ENCODE measurements at regions not wholly inside any gene's neighbourhood (a gene's known extent, or its start where the extent isn't known, plus 50 kb on each side); places are given as distances from the start of the nearest gene placed in this dataset.

DNA sequence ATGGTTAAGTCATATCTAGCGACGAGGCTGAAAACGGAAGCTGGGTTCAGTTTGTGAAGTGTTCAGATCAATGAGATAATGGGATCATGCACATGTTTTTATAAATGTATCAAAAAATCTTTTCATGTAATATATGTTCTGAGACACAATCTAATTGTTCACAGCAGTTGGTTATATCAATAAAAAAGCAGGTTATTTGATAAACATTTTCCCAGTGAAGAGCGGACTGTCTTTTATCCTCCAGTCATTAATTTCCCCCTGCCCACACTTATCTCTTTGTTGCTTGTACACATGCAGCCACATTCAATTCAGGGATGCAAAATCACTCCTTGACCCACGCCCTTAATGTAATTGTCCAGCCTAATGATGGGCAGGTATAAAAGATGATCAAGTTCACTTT, 563.1 kb downstream of the INHBA start:
- H3K4me1 Mint-ChIP-seq: no peaks in the 10 kb centered on the region
- no peaks in the 10 kb centered on the region for H3K27me3 Mint-ChIP-seq
- H3K27ac Mint-ChIP-seq: no peak overlapping the region
- no peak overlapping the region for H3K4me3 Mint-ChIP-seq
- no peaks in the 10 kb centered on the region for H3K36me3 Mint-ChIP-seq
- H3K9me3 Mint-ChIP-seq: no peaks in the 10 kb centered on the region

- Mint-ChIP-seq H3K27ac (no peak overlapping the region), H3K4me1 (peaks cover 0 to 8% (median 4%) of the 10 kb centered on the region in 3 donors), H3K36me3 (no peaks in the 10 kb centered on the region), H3K9me3 (no peaks in the 10 kb centered on the region), H3K4me3 (no peak overlapping the region), H3K27me3 (no peaks in the 10 kb centered on the region)
Measured at GRCh38 chr7:41136551-41136950, 566.3 kb downstream of the INHBA start.

- Mint-ChIP-seq H3K9me3 (no peaks in the 10 kb centered on the region), H3K36me3 (no peaks in the 10 kb centered on the region), H3K4me1 (peaks cover 0 to 8% (median 4%) of the 10 kb centered on the region in 3 donors), H3K27ac (no peak overlapping the region), H3K4me3 (no peak overlapping the region), H3K27me3 (no peaks in the 10 kb centered on the region)
Measured at GRCh38 chr7:41135511-41135910, 567.4 kb downstream of the INHBA start.

DNA sequence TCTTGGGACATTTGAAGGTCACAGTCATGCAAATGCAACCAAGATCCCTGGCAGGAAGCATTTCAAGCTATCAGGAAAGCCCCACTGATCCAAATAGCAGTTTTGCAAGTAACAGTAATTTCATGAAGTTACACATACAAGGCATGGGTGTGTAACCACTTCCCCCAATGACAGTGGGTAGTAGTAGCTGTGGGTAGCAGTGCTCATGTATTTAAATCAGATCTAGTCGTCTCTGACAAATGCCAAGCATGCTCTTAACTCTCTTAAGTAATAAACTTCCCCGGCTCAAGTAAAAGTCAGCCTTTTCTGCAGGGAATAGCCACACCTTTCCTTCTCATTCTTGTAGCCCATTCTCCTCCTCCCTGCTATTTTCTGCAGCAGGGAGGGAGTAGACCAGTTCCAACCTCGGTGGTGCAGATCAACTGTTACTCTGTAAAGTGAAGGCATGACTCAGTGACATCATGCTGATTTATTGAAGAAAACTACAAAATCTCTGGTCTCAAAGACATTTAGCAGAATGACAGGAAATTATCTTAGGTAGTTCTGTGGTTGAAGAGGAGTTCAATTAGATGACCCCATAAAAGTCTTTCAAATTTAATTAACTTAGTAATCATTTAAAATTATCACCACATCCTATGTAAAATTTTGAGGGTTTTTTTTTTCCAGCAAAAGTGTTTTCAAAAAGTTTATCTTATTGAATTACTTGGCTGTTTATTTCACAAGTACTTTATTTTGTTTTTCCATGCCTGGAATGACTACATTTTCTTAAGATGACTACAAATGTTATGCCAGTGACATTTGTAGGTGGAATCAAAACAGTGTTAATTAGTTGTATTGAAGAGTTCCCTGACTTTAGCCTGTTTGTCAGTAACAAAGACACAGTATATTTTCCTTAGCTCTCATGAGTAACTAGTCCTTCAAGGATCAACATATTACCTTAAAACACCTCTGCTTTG, 568.3 kb downstream of the INHBA start:
- H3K4me3 Mint-ChIP-seq: no peak overlapping the region
- no peaks in the 10 kb centered on the region for H3K36me3 Mint-ChIP-seq
- H3K9me3 Mint-ChIP-seq: no peaks in the 10 kb centered on the region
- no peaks in the 10 kb centered on the region for H3K27me3 Mint-ChIP-seq
- H3K27ac Mint-ChIP-seq: no peak overlapping the region
- H3K4me1 Mint-ChIP-seq: peaks cover 0 to 8% (median 4%) of the 10 kb centered on the region in 3 donors

DNA sequence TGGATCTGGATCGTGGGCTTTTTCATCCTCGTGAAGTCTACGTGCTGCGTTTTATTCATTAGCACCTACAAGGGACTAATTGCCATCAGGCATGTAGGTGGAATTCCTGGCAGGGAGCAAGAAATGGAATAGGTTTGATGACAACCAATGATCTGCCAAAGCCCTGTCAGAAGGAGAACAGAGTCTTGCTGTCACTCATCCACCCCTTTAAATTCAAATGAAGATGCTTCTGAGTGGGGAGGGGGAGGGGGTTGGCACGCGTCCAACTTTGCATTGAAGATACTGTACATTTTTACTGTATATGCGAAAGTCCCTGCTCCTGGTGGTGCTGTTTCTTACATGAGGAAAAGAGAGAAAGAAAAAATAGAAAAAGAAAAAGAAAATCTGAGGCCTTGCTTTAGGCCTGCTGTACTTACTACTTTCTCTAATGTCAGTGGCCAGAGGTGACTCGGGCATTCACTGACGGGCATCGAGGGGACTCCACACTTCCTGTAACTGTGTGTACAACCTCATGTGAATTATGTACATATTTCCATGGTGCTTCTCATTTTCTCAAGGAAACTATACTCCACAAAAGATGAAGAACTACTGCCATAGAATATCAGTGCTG, 569.1 kb downstream of the INHBA start:
- H3K27me3 Mint-ChIP-seq: no peaks in the 10 kb centered on the region
- H3K36me3 Mint-ChIP-seq: no peaks in the 10 kb centered on the region
- peaks cover 0 to 8% (median 4%) of the 10 kb centered on the region in 3 donors for H3K4me1 Mint-ChIP-seq
- no peak overlapping the region for H3K4me3 Mint-ChIP-seq
- no peaks in the 10 kb centered on the region for H3K9me3 Mint-ChIP-seq
- no peak overlapping the region for H3K27ac Mint-ChIP-seq

DNA sequence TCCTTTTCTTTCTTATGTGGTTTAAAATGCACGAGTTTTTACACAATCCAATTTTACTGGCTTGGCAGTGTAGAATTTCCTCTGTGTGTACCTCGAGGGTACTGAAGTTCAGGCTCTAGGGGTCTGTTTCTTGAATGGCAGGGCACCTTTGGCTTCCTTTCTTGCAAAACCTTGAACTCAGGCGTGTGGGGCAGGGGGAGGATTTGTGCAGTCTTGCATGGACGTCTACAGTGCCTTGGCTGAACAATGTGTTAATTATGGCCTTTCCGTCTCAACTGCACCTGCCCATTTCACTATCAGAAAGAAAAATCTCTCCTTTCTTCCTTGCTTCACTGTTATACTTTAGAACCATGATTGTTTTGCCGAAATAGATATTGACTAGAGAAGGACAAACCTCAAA, 570.9 kb downstream of the INHBA start:
- H3K4me1 Mint-ChIP-seq: peaks cover 0 to 8% (median 4%) of the 10 kb centered on the region in 3 donors
- no peaks in the 10 kb centered on the region for H3K27me3 Mint-ChIP-seq
- no peaks in the 10 kb centered on the region for H3K9me3 Mint-ChIP-seq
- no peaks in the 10 kb centered on the region for H3K36me3 Mint-ChIP-seq
- no peak overlapping the region for H3K4me3 Mint-ChIP-seq
- H3K27ac Mint-ChIP-seq: no peak overlapping the region

- Mint-ChIP-seq H3K27ac (no peak overlapping the region), H3K4me3 (no peak overlapping the region), H3K9me3 (no peaks in the 10 kb centered on the region), H3K4me1 (peaks cover 0 to 8% (median 4%) of the 10 kb centered on the region in 3 donors), H3K27me3 (no peaks in the 10 kb centered on the region), H3K36me3 (no peaks in the 10 kb centered on the region)
Measured at GRCh38 chr7:41130561-41131236, 572.2 kb downstream of the INHBA start.

DNA sequence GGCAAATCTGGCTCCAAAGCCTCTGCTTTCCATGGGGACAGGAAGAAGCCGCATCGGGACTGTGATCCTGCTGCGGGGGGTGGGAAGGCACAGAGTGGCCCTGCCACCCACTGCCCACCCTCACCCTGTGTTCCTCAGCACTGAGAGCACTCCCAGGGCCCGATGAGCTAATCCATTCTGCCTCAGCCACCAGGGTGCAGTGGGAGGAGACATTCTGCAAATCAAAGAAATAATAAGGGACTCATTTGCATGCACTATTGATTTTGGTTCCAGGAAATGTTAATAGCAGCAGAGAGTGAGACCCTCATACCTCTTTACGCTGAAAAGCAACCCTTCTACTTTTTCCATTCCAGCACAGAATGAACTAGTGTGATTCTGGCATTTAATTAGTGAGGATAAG, 572.8 kb downstream of the INHBA start:
- H3K9me3 Mint-ChIP-seq: no peaks in the 10 kb centered on the region
- no peak overlapping the region for H3K4me3 Mint-ChIP-seq
- no peaks in the 10 kb centered on the region for H3K36me3 Mint-ChIP-seq
- H3K27me3 Mint-ChIP-seq: no peaks in the 10 kb centered on the region
- H3K27ac Mint-ChIP-seq: no peak overlapping the region
- H3K4me1 Mint-ChIP-seq: peaks cover 0 to 8% (median 4%) of the 10 kb centered on the region in 3 donors

DNA sequence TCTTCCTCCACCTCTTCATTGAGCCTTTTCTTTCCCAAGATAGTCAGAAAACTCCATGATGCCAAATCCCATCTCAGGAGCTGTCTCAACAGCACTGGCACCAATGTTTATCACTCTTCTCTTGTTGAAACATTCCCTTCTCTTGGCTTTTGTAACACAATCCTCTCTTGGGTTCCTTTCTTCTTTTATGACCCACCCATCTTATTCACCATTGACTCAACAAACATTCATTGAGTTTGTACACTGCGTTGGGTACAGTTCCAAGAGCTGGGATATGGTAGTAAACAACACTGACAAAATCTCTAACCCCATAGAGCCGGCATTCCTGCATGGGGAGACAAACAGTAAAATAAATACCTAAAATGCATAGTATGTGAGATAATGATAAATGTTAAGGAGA, 577.5 kb downstream of the INHBA start:
- Mint-ChIP-seq H3K4me3 (no peak overlapping the region), H3K36me3 (no peaks in the 10 kb centered on the region), H3K4me1 (no peaks in the 10 kb centered on the region), H3K27me3 (no peaks in the 10 kb centered on the region), H3K9me3 (no peaks in the 10 kb centered on the region), H3K27ac (no peak overlapping the region)

- no peaks in the 10 kb centered on the region for H3K9me3 Mint-ChIP-seq
- no peaks in the 10 kb centered on the region for H3K36me3 Mint-ChIP-seq
- H3K4me3 Mint-ChIP-seq: no peak overlapping the region
- no peaks in the 10 kb centered on the region for H3K27me3 Mint-ChIP-seq
- H3K4me1 Mint-ChIP-seq: no peaks in the 10 kb centered on the region
- H3K27ac Mint-ChIP-seq: no peak overlapping the region
Measured at GRCh38 chr7:41122256-41122987, 580.5 kb downstream of the INHBA start.

DNA sequence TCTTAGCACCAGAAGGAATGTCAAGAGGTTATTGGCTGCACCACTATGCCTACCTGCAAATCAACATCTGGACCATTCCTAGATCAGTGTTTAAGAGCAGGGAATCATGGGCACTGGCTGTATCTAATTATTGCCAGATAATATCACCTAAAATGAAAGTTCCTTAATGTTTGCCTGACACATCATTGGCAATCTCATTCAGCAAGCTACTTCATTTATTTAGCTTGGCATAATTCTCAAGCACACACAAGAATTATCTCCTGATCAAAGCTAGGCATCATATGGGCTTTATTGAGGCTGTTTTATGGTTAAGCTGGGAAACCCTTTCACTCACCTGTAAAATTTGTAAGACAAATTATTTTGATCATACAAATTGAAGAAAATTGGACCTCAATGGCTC, 581.7 kb downstream of the INHBA start:
- no peaks in the 10 kb centered on the region for H3K27me3 Mint-ChIP-seq
- no peaks in the 10 kb centered on the region for H3K4me1 Mint-ChIP-seq
- no peak overlapping the region for H3K4me3 Mint-ChIP-seq
- H3K27ac Mint-ChIP-seq: no peak overlapping the region
- no peaks in the 10 kb centered on the region for H3K9me3 Mint-ChIP-seq
- no peaks in the 10 kb centered on the region for H3K36me3 Mint-ChIP-seq

GRCh38 chr7:41118486-41118885, 584.4 kb downstream of the INHBA start:
- H3K27ac Mint-ChIP-seq: no peak overlapping the region
- H3K4me3 Mint-ChIP-seq: no peak overlapping the region
- no peaks in the 10 kb centered on the region for H3K27me3 Mint-ChIP-seq
- H3K36me3 Mint-ChIP-seq: no peaks in the 10 kb centered on the region
- H3K9me3 Mint-ChIP-seq: no peaks in the 10 kb centered on the region
- H3K4me1 Mint-ChIP-seq: no peaks in the 10 kb centered on the region

GRCh38 chr7:41117431-41117830, 585.5 kb downstream of the INHBA start:
- Mint-ChIP-seq H3K27me3 (no peaks in the 10 kb centered on the region), H3K27ac (no peak overlapping the region), H3K36me3 (no peaks in the 10 kb centered on the region), H3K4me3 (no peak overlapping the region), H3K9me3 (no peaks in the 10 kb centered on the region), H3K4me1 (no peaks in the 10 kb centered on the region)

DNA sequence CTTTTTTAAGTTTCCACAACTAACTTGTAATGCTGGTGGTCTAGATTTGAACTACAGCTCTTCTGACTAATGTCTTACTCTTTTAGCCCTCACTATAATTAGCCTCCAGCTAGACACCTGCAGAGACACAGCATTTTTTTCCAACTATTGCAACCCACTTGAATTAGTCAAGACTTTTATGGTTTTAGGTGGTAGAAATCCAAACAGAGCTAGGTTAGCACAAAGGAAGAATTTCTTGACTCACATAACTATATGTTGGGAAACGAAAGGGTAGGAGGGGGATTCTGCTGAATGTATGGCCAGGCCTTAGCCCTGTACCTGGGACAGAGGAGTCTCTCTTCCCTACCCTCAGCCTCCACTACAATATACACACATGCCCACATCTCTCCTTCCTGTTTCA, 586.1 kb downstream of the INHBA start:
- no peaks in the 10 kb centered on the region for H3K9me3 Mint-ChIP-seq
- H3K4me1 Mint-ChIP-seq: no peaks in the 10 kb centered on the region
- H3K36me3 Mint-ChIP-seq: no peaks in the 10 kb centered on the region
- no peaks in the 10 kb centered on the region for H3K27me3 Mint-ChIP-seq
- H3K27ac Mint-ChIP-seq: no peak overlapping the region
- no peak overlapping the region for H3K4me3 Mint-ChIP-seq

- H3K9me3 Mint-ChIP-seq: no peaks in the 10 kb centered on the region
- H3K36me3 Mint-ChIP-seq: no peaks in the 10 kb centered on the region
- H3K27ac Mint-ChIP-seq: no peak overlapping the region
- no peak overlapping the region for H3K4me3 Mint-ChIP-seq
- no peaks in the 10 kb centered on the region for H3K4me1 Mint-ChIP-seq
- H3K27me3 Mint-ChIP-seq: peaks cover 2% of the 10 kb centered on the region
Measured at GRCh38 chr7:41116337-41116736, 586.6 kb downstream of the INHBA start.

Data from IgD-negative memory B cell (primary cell).